K562 (cell line): ENCODE measurements at regions not wholly inside any gene's neighbourhood (a gene's known extent, or its start where the extent isn't known, plus 50 kb on each side); places are given as distances from the start of the nearest gene placed in this dataset.

ENCODE experiments used
- ATAC-seq: fragments of 200-7000 bp; cut with Tn5 transposase; 3 replicates; pipeline ENCODE4 v1.9.1; 2020; ENCODE audit warnings: moderate library complexity
- BruUV-seq: library from RNA; stranded (reverse); fragments of 400-500 nt; replicated peaks from 2 replicates; lab custom pipeline; 2021; lab: Mats Ljungman, UMichigan
- CTCF ChIA-PET: fragments of 300-600 bp; formaldehyde crosslinking; extraction: SDS; loops from one replicate; lab custom pipeline; 2021; ENCODE audit warnings: low intra/inter-chr PET ratio; lab: Yijun Ruan, JAX
- POLR2A ChIA-PET: fragments of 300-600, 350-650 bp; sonication (Branson Sonifier 250); formaldehyde crosslinking; extraction: SDS; loops from one replicate; lab custom pipeline; 2021; ENCODE audit warnings: antibody characterized with exemption, inconsistent platforms; lab: Yijun Ruan, JAX
- DNase-seq, 4 experiments: peaks; one replicate each; pipeline versions ENCODE4 v3.0.0 to v3.0.0-alpha.2; 2011 to 2018; ENCODE audit warnings: low spot score in 3 of 4, mixed read lengths in 3 of 4; ENCODE audit errors: extremely low read depth in 1 of 4
- FAIRE-seq: peaks from 2 replicates; lab custom pipeline; 2011; peaks lifted over from hg19 to GRCh38; lab: Jason Lieb, UNC
- H2AFZ ChIP-seq: 2 replicates; pipeline ENCODE4 v1.6.0; 2011; ENCODE audit warnings: low read depth, low read length, control low read depth, inconsistent platforms
- H3K27ac ChIP-seq: fragments of 200-600 bp; 3 replicates; pipeline ENCODE4 v1.8.0; 2011; ENCODE audit warnings: low read depth, mild to moderate bottlenecking, control low read depth, inconsistent platforms, low read length, moderate library complexity, mixed read lengths; ENCODE audit errors: extremely low read depth
- H3K27me3 ChIP-seq, 2 experiments: fragments of 300-600 bp in 1 of 2; 2 replicates in 1 of 2; 3 replicates in 1 of 2; pipeline versions ENCODE4 v1.6.0 to v1.8.0; 2011; ENCODE audit warnings: inconsistent platforms in 2 of 2, low read length in 2 of 2, mild to moderate bottlenecking in 1 of 2, mixed read lengths in 1 of 2, moderate library complexity in 1 of 2; ENCODE audit not compliant: control insufficient read depth in 2 of 2, insufficient read depth in 2 of 2
- H3K36me3 ChIP-seq: fragments of 300-600 bp; 3 replicates; pipeline ENCODE4 v1.8.0; 2011; ENCODE audit warnings: mild to moderate bottlenecking, low read length, inconsistent platforms; ENCODE audit not compliant: control insufficient read depth, insufficient read depth
- H3K4me1 ChIP-seq, 2 experiments: fragments of 200-600 bp in 1 of 2; replicated peaks in 1 of 2; 2 replicates in 1 of 2; 3 replicates in 1 of 2; pipeline versions ENCODE4 v1.5.1 to v1.8.0; 2011; ENCODE audit warnings: inconsistent platforms in 2 of 2, low read length in 2 of 2, mild to moderate bottlenecking in 1 of 2, mixed read lengths in 1 of 2, moderate library complexity in 1 of 2; ENCODE audit not compliant: control insufficient read depth in 2 of 2, insufficient read depth in 2 of 2
- H3K4me2 ChIP-seq: 2 replicates; pipeline ENCODE4 v1.6.1; 2011; ENCODE audit warnings: low read length, control low read depth, inconsistent platforms, mixed read lengths; ENCODE audit not compliant: insufficient read depth
- H3K4me3 ChIP-seq: fragments of 200-600 bp; sonication (generic), shearing (Covaris generic); 2 replicates; pipeline ENCODE4 v1.5.1; 2016; ENCODE audit warnings: control low read depth, inconsistent platforms
- H3K79me2 ChIP-seq: fragments of 200-600 bp; 3 replicates; pipeline ENCODE4 v1.8.0; 2011; ENCODE audit warnings: low read length, inconsistent platforms; ENCODE audit not compliant: control insufficient read depth, insufficient read depth
- H3K9ac ChIP-seq, 2 experiments: 2 replicates each; pipeline versions ENCODE4 v1.6.0 to v1.6.1; 2011; ENCODE audit warnings: low read depth in 2 of 2, low read length in 2 of 2, control low read depth in 1 of 2, inconsistent platforms in 1 of 2, mild to moderate bottlenecking in 1 of 2, mixed read lengths in 1 of 2; ENCODE audit not compliant: insufficient read depth in 1 of 2
- H3K9me1 ChIP-seq: one replicate; pipeline ENCODE4 v1.6.0; 2011; ENCODE audit warnings: inconsistent platforms, mild to moderate bottlenecking, low read length, moderate library complexity; ENCODE audit not compliant: control insufficient read depth, insufficient read depth
- H3K9me3 ChIP-seq: replicated peaks from 2 replicates; pipeline ENCODE4 v1.5.1; 2011; ENCODE audit warnings: low read depth, low read length, inconsistent platforms; ENCODE audit not compliant: control insufficient read depth, insufficient read depth
- H4K20me1 ChIP-seq: replicated peaks from 2 replicates; pipeline ENCODE4 v1.6.1; 2011; ENCODE audit warnings: low read length, inconsistent platforms, mixed read lengths; ENCODE audit not compliant: control insufficient read depth, insufficient read depth
- MBD2 ChIP-seq: sonication (generic); IDR thresholded peaks from 2 replicates; pipeline ENCODE4 v1.6.1; 2016; ENCODE audit warnings: low read depth, borderline replicate concordance
- MXI1 ChIP-seq: IDR thresholded peaks from 2 replicates; pipeline ENCODE4 v1.6.1; 2011; ENCODE audit warnings: low read depth, mild to moderate bottlenecking, improper control_type of control experiment, low read length
- ZNF140 ChIP-seq: fragments of 250-450 bp; sonication (Bioruptor Pico); IDR thresholded peaks from 2 replicates; pipeline ENCODE4 v1.8.0; 2021; ENCODE audit warnings: moderate library complexity, mild to moderate bottlenecking, inconsistent platforms
- WGBS: fragments of 100-300 bp; shearing (Covaris generic); methylation state at CpG from one replicate; pipeline ENCODE4 v1.1.6; 2016; ENCODE audit warnings: low coverage, mixed read lengths; ENCODE audit not compliant: insufficient coverage; ENCODE audit errors: missing lambda C conversion rate; 5-methylcytosine and 5-hydroxymethylcytosine counted together
- in situ Hi-C: fragments of 300-500 bp; cut with MboI; formaldehyde crosslinking; loops from 4 replicates; pipeline ENCODE4 v1.15.0; 2018; ENCODE audit warnings: inconsistent platforms, mixed read lengths
- intact Hi-C: fragments of 100-400 bp; cut with micrococcal nuclease; formaldehyde crosslinking; loops from 2 replicates; pipeline ENCODE4 v1.14.2; 2022
- TF ChIP-seq, protein P1 (sequence below): sonication (generic); formaldehyde crosslinking; IDR thresholded peaks from 2 replicates; pipeline ENCODE4 v1.8.0; 2023; ENCODE audit warnings: missing genetic modification reagents, mild to moderate bottlenecking, borderline replicate concordance

DNA sequence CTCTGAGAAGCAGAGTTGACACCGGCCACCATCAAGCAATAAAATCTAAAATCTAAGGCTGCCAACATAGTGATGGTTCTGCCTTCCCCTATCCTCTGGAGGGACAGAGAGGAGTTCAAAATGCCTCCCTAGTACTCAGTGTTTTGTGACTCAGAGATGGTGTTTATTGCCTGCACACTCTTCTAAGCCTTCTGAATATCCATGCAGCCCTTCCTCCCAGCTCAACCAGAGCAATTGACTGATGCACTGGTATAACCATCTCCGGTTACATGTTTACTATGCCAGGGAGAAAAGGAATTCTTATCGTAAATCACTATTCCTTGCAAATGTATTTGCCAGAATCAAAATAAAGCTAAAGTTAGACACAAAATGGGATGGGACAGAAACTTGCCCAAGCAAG lies 132.9 kb upstream of the RAB4A start:
- ChIA-PET POLR2A (interaction anchor here (1.3 kb wide), 1 partner anchor 9 kb away, joined by 3 read pairs; no protein-coding TSS in a partner anchor), CTCF (no interaction called here)
- Histone ChIP-seq H3K4me1 (no peaks in the 10 kb centered on the region), H3K9ac (no peak overlapping the region), H3K4me2 (no peak overlapping the region), H3K27ac (no peak overlapping the region), H3K4me3 (no peak overlapping the region), H3K9me3 (no peaks in the 10 kb centered on the region), H4K20me1 (no peaks in the 10 kb centered on the region), H2AFZ (no peak overlapping the region), H3K79me2 (no peaks in the 10 kb centered on the region), H3K36me3 (no peaks in the 10 kb centered on the region), H3K27me3 (peaks cover 15 to 25% of the 10 kb centered on the region in 2 experiments), H3K9me1 (no peaks in the 10 kb centered on the region)
- FAIRE-seq (no peak), ATAC-seq (no peak), DNase-seq (no peak)
- in situ Hi-C loops, result no loop called here
- intact Hi-C loops, result no loop called here
- no TSS peak for BruUV-seq
- TF ChIP-seq, protein P1, sequence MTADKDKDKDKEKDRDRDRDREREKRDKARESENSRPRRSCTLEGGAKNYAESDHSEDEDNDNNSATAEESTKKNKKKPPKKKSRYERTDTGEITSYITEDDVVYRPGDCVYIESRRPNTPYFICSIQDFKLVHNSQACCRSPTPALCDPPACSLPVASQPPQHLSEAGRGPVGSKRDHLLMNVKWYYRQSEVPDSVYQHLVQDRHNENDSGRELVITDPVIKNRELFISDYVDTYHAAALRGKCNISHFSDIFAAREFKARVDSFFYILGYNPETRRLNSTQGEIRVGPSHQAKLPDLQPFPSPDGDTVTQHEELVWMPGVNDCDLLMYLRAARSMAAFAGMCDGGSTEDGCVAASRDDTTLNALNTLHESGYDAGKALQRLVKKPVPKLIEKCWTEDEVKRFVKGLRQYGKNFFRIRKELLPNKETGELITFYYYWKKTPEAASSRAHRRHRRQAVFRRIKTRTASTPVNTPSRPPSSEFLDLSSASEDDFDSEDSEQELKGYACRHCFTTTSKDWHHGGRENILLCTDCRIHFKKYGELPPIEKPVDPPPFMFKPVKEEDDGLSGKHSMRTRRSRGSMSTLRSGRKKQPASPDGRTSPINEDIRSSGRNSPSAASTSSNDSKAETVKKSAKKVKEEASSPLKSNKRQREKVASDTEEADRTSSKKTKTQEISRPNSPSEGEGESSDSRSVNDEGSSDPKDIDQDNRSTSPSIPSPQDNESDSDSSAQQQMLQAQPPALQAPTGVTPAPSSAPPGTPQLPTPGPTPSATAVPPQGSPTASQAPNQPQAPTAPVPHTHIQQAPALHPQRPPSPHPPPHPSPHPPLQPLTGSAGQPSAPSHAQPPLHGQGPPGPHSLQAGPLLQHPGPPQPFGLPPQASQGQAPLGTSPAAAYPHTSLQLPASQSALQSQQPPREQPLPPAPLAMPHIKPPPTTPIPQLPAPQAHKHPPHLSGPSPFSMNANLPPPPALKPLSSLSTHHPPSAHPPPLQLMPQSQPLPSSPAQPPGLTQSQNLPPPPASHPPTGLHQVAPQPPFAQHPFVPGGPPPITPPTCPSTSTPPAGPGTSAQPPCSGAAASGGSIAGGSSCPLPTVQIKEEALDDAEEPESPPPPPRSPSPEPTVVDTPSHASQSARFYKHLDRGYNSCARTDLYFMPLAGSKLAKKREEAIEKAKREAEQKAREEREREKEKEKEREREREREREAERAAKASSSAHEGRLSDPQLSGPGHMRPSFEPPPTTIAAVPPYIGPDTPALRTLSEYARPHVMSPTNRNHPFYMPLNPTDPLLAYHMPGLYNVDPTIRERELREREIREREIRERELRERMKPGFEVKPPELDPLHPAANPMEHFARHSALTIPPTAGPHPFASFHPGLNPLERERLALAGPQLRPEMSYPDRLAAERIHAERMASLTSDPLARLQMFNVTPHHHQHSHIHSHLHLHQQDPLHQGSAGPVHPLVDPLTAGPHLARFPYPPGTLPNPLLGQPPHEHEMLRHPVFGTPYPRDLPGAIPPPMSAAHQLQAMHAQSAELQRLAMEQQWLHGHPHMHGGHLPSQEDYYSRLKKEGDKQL, result no peak
- TF ChIP-seq ZNF140, result no peak
- TF ChIP-seq MXI1, result no peak
- TF ChIP-seq MBD2, result no peak
- WGBS, result 2% methylated on average over 3 of the region's 3 CpGs
